H9 (cell line): ENCODE measurements at regions not wholly inside any gene's neighbourhood (a gene's known extent, or its start where the extent isn't known, plus 50 kb on each side); places are given as distances from the start of the nearest gene placed in this dataset.

Experiments
- DNase-seq: peaks from one replicate; pipeline ENCODE4 v3.0.0-alpha.2; 2017
- H2AFZ ChIP-seq: one replicate; pipeline ENCODE4 v1.6.1; 2013; ENCODE audit warnings: mild to moderate bottlenecking, low read length, control low read depth, moderate library complexity
- H2AK5ac ChIP-seq: 2 replicates; pipeline ENCODE4 v1.6.1; 2013; ENCODE audit warnings: low read length, control low read depth, mixed read lengths; ENCODE audit not compliant: insufficient read length
- H2BK120ac ChIP-seq: one replicate; pipeline ENCODE4 v1.6.1; 2013; ENCODE audit warnings: low read depth, mild to moderate bottlenecking, low read length, control low read depth, inconsistent platforms; ENCODE audit not compliant: poor library complexity, severe bottlenecking
- H2BK12ac ChIP-seq: 2 replicates; pipeline ENCODE4 v1.6.1; 2013; ENCODE audit warnings: low read length, control low read depth, mixed read lengths, low read depth; ENCODE audit not compliant: insufficient read length
- H2BK15ac ChIP-seq: 2 replicates; pipeline ENCODE4 v1.6.1; 2013; ENCODE audit warnings: low read depth, low read length, control low read depth
- H2BK20ac ChIP-seq: one replicate; pipeline ENCODE4 v1.6.1; 2013; ENCODE audit warnings: low read depth, mild to moderate bottlenecking, low read length, control low read depth, inconsistent platforms; ENCODE audit not compliant: poor library complexity, severe bottlenecking
- H2BK5ac ChIP-seq: 2 replicates; pipeline ENCODE4 v1.6.1; 2013; ENCODE audit warnings: low read length, control low read depth, mixed read lengths; ENCODE audit not compliant: insufficient read length
- H3K14ac ChIP-seq: 2 replicates; pipeline ENCODE4 v1.6.1; 2013; ENCODE audit warnings: low read length, control low read depth; ENCODE audit not compliant: insufficient read depth
- H3K18ac ChIP-seq: 2 replicates; pipeline ENCODE4 v1.6.1; 2013; ENCODE audit warnings: low read depth, mild to moderate bottlenecking, mixed read lengths, low read length, control low read depth; ENCODE audit not compliant: insufficient read length
- H3K23ac ChIP-seq: 2 replicates; pipeline ENCODE4 v1.6.1; 2013; ENCODE audit warnings: low read length, control low read depth, mixed read lengths, low read depth; ENCODE audit not compliant: insufficient read length
- H3K23me2 ChIP-seq: 2 replicates; pipeline ENCODE4 v1.6.1; 2013; ENCODE audit warnings: low read depth, mild to moderate bottlenecking, mixed read lengths, low read length, control low read depth; ENCODE audit not compliant: insufficient read length, poor library complexity, severe bottlenecking
- H3K27ac ChIP-seq: 2 replicates; pipeline ENCODE4 v1.5.1; 2013; ENCODE audit warnings: low read length, control low read depth, mixed read lengths, low read depth; ENCODE audit not compliant: insufficient read length
- H3K27me3 ChIP-seq: 2 replicates; pipeline ENCODE4 v1.6.1; 2013; ENCODE audit warnings: low read length, control low read depth, inconsistent platforms; ENCODE audit not compliant: insufficient read depth
- H3K4ac ChIP-seq: 2 replicates; pipeline ENCODE4 v1.6.1; 2013; ENCODE audit warnings: low read depth, mild to moderate bottlenecking, control low read depth, inconsistent platforms, low read length, moderate library complexity
- H3K4me1 ChIP-seq: 2 replicates; pipeline ENCODE4 v1.6.1; 2013; ENCODE audit warnings: low read length, control low read depth, inconsistent platforms; ENCODE audit not compliant: insufficient read depth
- H3K4me2 ChIP-seq: 2 replicates; pipeline ENCODE4 v1.6.1; 2013; ENCODE audit warnings: low read length, control low read depth, mixed read lengths; ENCODE audit not compliant: insufficient read length, insufficient read depth
- H3K56ac ChIP-seq: 2 replicates; pipeline ENCODE4 v1.6.1; 2013; ENCODE audit warnings: low read depth, mild to moderate bottlenecking, mixed read lengths, low read length, control low read depth; ENCODE audit not compliant: insufficient read length
- H3K79me1 ChIP-seq: 2 replicates; pipeline ENCODE4 v1.6.1; 2013; ENCODE audit warnings: low read depth, mild to moderate bottlenecking, moderate library complexity, low read length, control low read depth, inconsistent platforms; ENCODE audit not compliant: insufficient read depth, poor library complexity, severe bottlenecking
- H3K79me2 ChIP-seq: 2 replicates; pipeline ENCODE4 v1.6.1; 2013; ENCODE audit warnings: low read length, control low read depth, inconsistent platforms; ENCODE audit not compliant: insufficient read depth
- H3K9ac ChIP-seq: 2 replicates; pipeline ENCODE4 v1.6.1; 2013; ENCODE audit warnings: low read length, control low read depth, mixed read lengths; ENCODE audit not compliant: insufficient read length; ENCODE audit errors: extremely low read depth
- H3K9me3 ChIP-seq: one replicate; pipeline ENCODE4 v1.6.1; 2013; ENCODE audit warnings: low read depth, low read length, inconsistent platforms; ENCODE audit not compliant: control insufficient read depth
- H3T11ph ChIP-seq: one replicate; pipeline ENCODE4 v1.6.1; 2013; ENCODE audit warnings: mild to moderate bottlenecking, low read length, control low read depth, inconsistent platforms
- H4K20me1 ChIP-seq: one replicate; pipeline ENCODE4 v1.6.1; 2013; ENCODE audit not compliant: control insufficient read depth, insufficient read length, insufficient read depth
- H4K5ac ChIP-seq: 2 replicates; pipeline ENCODE4 v1.6.1; 2013; ENCODE audit warnings: low read depth, mild to moderate bottlenecking, mixed read lengths, low read length, control low read depth; ENCODE audit not compliant: insufficient read length
- H4K8ac ChIP-seq: replicated peaks from 2 replicates; pipeline ENCODE4 v1.6.1; 2013; ENCODE audit warnings: low read length, control low read depth, mixed read lengths, low read depth; ENCODE audit not compliant: insufficient read length
- H4K91ac ChIP-seq: 2 replicates; pipeline ENCODE4 v1.6.1; 2013; ENCODE audit warnings: low read depth, mild to moderate bottlenecking, moderate library complexity, mixed read lengths, low read length, control low read depth; ENCODE audit not compliant: insufficient read length
- H3K27ac Mint-ChIP-seq, 3 experiments: 2 replicates in 2 of 3; 3 replicates in 1 of 3; pipeline ENCODE4 v1.8.0; 2020 to 2021; ENCODE audit warnings: mixed read lengths in 3 of 3, mild to moderate bottlenecking in 1 of 3, moderate library complexity in 1 of 3
- H3K27me3 Mint-ChIP-seq: 2 replicates; pipeline ENCODE4 v1.8.0; 2021; ENCODE audit warnings: low read depth, mild to moderate bottlenecking, moderate library complexity, mixed read lengths
- H3K36me3 Mint-ChIP-seq, 3 experiments: 2 replicates in 2 of 3; 3 replicates in 1 of 3; pipeline ENCODE4 v1.8.0; 2020 to 2021; ENCODE audit warnings: low read depth in 3 of 3, mixed read lengths in 3 of 3; ENCODE audit not compliant: insufficient read depth in 1 of 3
- H3K4me1 Mint-ChIP-seq, 2 experiments: 2 replicates each; pipeline ENCODE4 v1.8.0; 2020; ENCODE audit warnings: mixed read lengths in 2 of 2
- H3K4me3 Mint-ChIP-seq, 2 experiments: 2 replicates in 1 of 2; 3 replicates in 1 of 2; pipeline ENCODE4 v1.8.0; 2020 to 2021; ENCODE audit warnings: mild to moderate bottlenecking in 2 of 2, mixed read lengths in 2 of 2, moderate library complexity in 1 of 2
- H3K9me3 Mint-ChIP-seq, 2 experiments: 2 replicates in 1 of 2; 3 replicates in 1 of 2; pipeline ENCODE4 v1.8.0; 2020; ENCODE audit warnings: mild to moderate bottlenecking in 2 of 2, mixed read lengths in 2 of 2, moderate library complexity in 1 of 2
- WGBS: extraction: QIAGEN DNeasy Blood & Tissue Kit; methylation state at CpG from one replicate; pipeline ENCODE4 v1.1.7; 2013; ENCODE audit warnings: missing lambda C conversion rate, low lambda C conversion rate, mixed read lengths; ENCODE audit not compliant: insufficient read length; ENCODE audit errors: extremely low coverage; 5-methylcytosine and 5-hydroxymethylcytosine counted together
- TF ChIP-seq, protein P1 (sequence below): fragments of 200-600 bp; sonication (generic); conservative IDR thresholded peaks from 3 replicates; pipeline ENCODE4 v1.8.0; 2021; ENCODE audit warnings: antibody characterized with exemption, mild to moderate bottlenecking

DNA sequence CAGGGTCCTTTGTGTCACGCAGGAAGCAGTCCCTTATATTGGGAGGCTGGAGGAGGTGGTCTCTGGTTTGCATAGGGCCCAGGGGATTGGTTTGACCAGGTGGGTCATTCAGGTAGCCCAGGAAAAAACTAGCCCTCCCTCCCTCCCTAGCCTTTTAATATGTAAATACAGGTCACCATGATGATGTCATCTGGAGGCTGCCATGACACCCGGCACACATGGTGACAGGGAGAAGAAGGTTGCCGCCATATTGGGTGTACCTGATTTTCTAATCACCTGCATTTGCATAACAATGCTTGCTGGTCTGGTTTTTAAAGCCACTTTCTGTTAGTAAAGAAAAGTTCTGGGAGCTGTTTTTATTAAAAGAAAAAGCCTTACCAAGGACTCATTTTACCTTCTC is 791.0 kb upstream of the ADGRL4 start:
- H3K23ac ChIP-seq, result no peak overlapping the region
- DNase-seq, result no peak
- H3K4ac ChIP-seq, result no peak overlapping the region
- H3K4me1 ChIP-seq, result no peaks in the 10 kb centered on the region
- no peak overlapping the region for H2BK20ac ChIP-seq
- no CpG with 5 or more reads among the region's 3 CpGs for WGBS
- no peak overlapping the region for H3K56ac ChIP-seq
- H4K8ac ChIP-seq, result no peak overlapping the region
- H4K20me1 ChIP-seq, result no peaks in the 10 kb centered on the region
- no peak overlapping the region for H2BK15ac ChIP-seq
- no peak overlapping the region for H3K18ac ChIP-seq
- H3K9ac ChIP-seq, result no peak overlapping the region
- Mint-ChIP-seq H3K36me3 (peaks cover 0 to 18% (median 0%) of the 10 kb centered on the region in 3 experiments; a peak in 2 of 7 replicates), H3K4me3 (no peak overlapping the region), H3K27ac (no peak overlapping the region), H3K4me1 (no peaks in the 10 kb centered on the region; a peak in 1 of 4 replicates), H3K9me3 (peaks cover 10 to 14% of the 10 kb centered on the region in 2 experiments; a peak in 4 of 5 replicates), H3K27me3 (no peaks in the 10 kb centered on the region)
- H3K23me2 ChIP-seq, result no peaks in the 10 kb centered on the region
- no peak overlapping the region for H3K4me2 ChIP-seq
- no peak overlapping the region for H2BK120ac ChIP-seq
- no peak overlapping the region for H2BK5ac ChIP-seq
- H4K91ac ChIP-seq, result no peak overlapping the region
- no peak overlapping the region for H2AFZ ChIP-seq
- H3T11ph ChIP-seq, result no peak overlapping the region
- no peak overlapping the region for H4K5ac ChIP-seq
- H3K9me3 ChIP-seq, result no peaks in the 10 kb centered on the region
- no peaks in the 10 kb centered on the region for H3K79me2 ChIP-seq
- no peak overlapping the region for H3K27ac ChIP-seq
- no peaks in the 10 kb centered on the region for H3K27me3 ChIP-seq
- H2AK5ac ChIP-seq, result no peak overlapping the region
- H2BK12ac ChIP-seq, result no peak overlapping the region
- no peaks in the 10 kb centered on the region for H3K79me1 ChIP-seq
- no peak overlapping the region for H3K14ac ChIP-seq
- TF ChIP-seq, protein P1, sequence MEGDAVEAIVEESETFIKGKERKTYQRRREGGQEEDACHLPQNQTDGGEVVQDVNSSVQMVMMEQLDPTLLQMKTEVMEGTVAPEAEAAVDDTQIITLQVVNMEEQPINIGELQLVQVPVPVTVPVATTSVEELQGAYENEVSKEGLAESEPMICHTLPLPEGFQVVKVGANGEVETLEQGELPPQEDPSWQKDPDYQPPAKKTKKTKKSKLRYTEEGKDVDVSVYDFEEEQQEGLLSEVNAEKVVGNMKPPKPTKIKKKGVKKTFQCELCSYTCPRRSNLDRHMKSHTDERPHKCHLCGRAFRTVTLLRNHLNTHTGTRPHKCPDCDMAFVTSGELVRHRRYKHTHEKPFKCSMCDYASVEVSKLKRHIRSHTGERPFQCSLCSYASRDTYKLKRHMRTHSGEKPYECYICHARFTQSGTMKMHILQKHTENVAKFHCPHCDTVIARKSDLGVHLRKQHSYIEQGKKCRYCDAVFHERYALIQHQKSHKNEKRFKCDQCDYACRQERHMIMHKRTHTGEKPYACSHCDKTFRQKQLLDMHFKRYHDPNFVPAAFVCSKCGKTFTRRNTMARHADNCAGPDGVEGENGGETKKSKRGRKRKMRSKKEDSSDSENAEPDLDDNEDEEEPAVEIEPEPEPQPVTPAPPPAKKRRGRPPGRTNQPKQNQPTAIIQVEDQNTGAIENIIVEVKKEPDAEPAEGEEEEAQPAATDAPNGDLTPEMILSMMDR, result no peak
